ENCODE measurements at regions not wholly inside any gene's neighbourhood (a gene's known extent, or its start where the extent isn't known, plus 50 kb on each side); places are given as distances from the start of the nearest gene placed in this dataset.
"Not testable (repeated sequence)": the region's sequence is repeated elsewhere in the genome, so short reads cannot be mapped to it uniquely, and the experiment has no call there.

DNA sequence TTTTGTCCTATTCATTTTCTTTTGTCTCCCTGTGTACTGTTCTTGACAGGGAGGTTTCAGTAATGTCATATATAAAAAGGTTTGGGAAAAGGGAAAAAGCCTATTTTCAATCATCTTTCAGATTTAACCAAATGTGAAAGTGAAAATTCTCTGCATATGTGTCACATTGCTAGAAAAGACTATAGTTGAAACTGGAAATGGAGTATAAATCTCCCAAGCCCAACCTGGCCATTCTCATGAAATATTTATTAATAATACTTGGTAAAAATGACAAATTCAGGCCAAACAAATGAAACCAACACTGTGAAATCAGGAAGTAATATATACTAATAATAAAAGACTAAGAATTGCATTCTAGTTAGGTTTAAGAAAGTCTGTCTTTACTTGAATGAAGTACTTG is 1129.2 kb downstream of the SLC16A7 start:
- DNase-seq: no peak
- no peak overlapping the region for H3K4me3 ChIP-seq (ENCODE audit: low read depth, low read length)
- TF ChIP-seq, protein P1, sequence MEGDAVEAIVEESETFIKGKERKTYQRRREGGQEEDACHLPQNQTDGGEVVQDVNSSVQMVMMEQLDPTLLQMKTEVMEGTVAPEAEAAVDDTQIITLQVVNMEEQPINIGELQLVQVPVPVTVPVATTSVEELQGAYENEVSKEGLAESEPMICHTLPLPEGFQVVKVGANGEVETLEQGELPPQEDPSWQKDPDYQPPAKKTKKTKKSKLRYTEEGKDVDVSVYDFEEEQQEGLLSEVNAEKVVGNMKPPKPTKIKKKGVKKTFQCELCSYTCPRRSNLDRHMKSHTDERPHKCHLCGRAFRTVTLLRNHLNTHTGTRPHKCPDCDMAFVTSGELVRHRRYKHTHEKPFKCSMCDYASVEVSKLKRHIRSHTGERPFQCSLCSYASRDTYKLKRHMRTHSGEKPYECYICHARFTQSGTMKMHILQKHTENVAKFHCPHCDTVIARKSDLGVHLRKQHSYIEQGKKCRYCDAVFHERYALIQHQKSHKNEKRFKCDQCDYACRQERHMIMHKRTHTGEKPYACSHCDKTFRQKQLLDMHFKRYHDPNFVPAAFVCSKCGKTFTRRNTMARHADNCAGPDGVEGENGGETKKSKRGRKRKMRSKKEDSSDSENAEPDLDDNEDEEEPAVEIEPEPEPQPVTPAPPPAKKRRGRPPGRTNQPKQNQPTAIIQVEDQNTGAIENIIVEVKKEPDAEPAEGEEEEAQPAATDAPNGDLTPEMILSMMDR (IDR thresholded peaks at IDR 0.05; ENCODE audit: low read depth, low read length): no peak
- no peaks in the 10 kb centered on the region for H3K9me3 ChIP-seq (ENCODE audit: severe bottlenecking)
- no peaks in the 10 kb centered on the region for H3K36me3 ChIP-seq
- no peak overlapping the region for H3K27ac ChIP-seq
- no peaks in the 10 kb centered on the region for H3K27me3 ChIP-seq (ENCODE audit: insufficient read depth, low read depth, severe bottlenecking)

- H3K4me3 ChIP-seq (ENCODE audit: low read depth, low read length): no peak overlapping the region
- no peaks in the 10 kb centered on the region for H3K36me3 ChIP-seq
- no peak for DNase-seq
- no peaks in the 10 kb centered on the region for H3K27me3 ChIP-seq (ENCODE audit: insufficient read depth, low read depth, severe bottlenecking)
- TF ChIP-seq, protein P1 (IDR thresholded peaks at IDR 0.05; ENCODE audit: low read depth, low read length): no peak
- H3K9me3 ChIP-seq (ENCODE audit: severe bottlenecking): no peaks in the 10 kb centered on the region
- H3K27ac ChIP-seq: no peak overlapping the region
Measured at GRCh38 chr12:60752589-60752988, 1156.8 kb downstream of the SLC16A7 start.

- H3K4me3 ChIP-seq (ENCODE audit: low read depth, low read length): no peak overlapping the region
- no peaks in the 10 kb centered on the region for H3K36me3 ChIP-seq
- H3K27me3 ChIP-seq (ENCODE audit: insufficient read depth, low read depth, severe bottlenecking): no peaks in the 10 kb centered on the region
- no peak for DNase-seq
- TF ChIP-seq, protein P1 (IDR thresholded peaks at IDR 0.05; ENCODE audit: low read depth, low read length): no peak
- H3K27ac ChIP-seq: no peak overlapping the region
- no peaks in the 10 kb centered on the region for H3K9me3 ChIP-seq (ENCODE audit: severe bottlenecking)
Measured at GRCh38 chr12:60758224-60758623, 1162.4 kb downstream of the SLC16A7 start.

GRCh38 chr12:60760965-60761364 is 1165.1 kb downstream of the SLC16A7 start:
- Histone ChIP-seq H3K27ac (no peak overlapping the region), H3K27me3 (ENCODE audit: insufficient read depth, low read depth, severe bottlenecking) (no peaks in the 10 kb centered on the region), H3K4me3 (ENCODE audit: low read depth, low read length) (no peak overlapping the region), H3K36me3 (no peaks in the 10 kb centered on the region), H3K9me3 (ENCODE audit: severe bottlenecking) (no peaks in the 10 kb centered on the region)
- no peak for DNase-seq
- TF ChIP-seq, protein P1 (IDR thresholded peaks at IDR 0.05; ENCODE audit: low read depth, low read length): no peak

DNA sequence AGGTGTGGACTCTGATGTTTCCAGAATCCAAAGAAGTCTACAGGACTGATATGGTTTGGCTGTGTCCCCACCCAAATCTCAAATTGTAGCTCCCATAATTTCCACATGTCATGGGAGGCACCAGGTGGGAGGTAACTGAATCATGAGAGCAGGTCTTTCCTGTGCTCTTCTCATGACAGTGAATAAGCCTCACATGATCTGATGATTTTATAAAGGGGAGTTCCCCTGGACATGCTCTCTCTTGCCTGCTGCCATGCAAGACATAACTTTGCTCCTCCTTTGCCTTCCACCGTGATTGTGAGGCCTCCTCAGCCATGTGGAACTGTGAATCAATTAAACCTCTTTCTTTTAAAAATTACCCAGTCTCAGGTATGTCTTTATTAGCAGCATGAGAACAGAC is 1205.3 kb downstream of the SLC16A7 start:
- not testable (repeated sequence) for H3K9me3 ChIP-seq (ENCODE audit: severe bottlenecking); H3K27me3 ChIP-seq (ENCODE audit: insufficient read depth, low read depth, severe bottlenecking); DNase-seq; H3K27ac ChIP-seq; H3K4me3 ChIP-seq (ENCODE audit: low read depth, low read length); H3K36me3 ChIP-seq

DNA sequence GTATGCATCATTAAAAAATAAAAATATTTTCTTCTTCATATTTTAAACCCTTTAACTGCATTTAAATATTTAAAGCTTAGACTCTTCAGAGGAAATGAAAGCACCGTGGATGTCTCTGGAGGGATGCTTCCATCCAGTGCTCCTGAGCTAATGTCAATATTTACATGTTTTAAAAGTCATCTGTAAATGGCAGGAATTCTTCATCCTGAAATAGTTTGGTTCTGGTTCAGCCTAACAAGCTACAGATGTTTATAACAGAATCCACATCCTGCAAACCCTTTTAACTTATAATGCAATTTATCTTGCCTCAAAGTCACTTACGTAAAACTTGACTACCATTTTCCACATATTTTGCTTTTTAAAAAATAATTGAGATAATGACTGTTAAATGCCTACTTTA is 1207.3 kb downstream of the SLC16A7 start:
- TF ChIP-seq, protein P1 (IDR thresholded peaks at IDR 0.05; ENCODE audit: low read depth, low read length): no peak
- Histone ChIP-seq H3K36me3 (no peaks in the 10 kb centered on the region), H3K27me3 (ENCODE audit: insufficient read depth, low read depth, severe bottlenecking) (no peaks in the 10 kb centered on the region), H3K4me3 (ENCODE audit: low read depth, low read length) (no peak overlapping the region), H3K27ac (no peak overlapping the region), H3K9me3 (ENCODE audit: severe bottlenecking) (no peaks in the 10 kb centered on the region)
- no peak for DNase-seq

All from WERI-Rb-1 (cell line).